Osteocyte (in vitro differentiated cells): ENCODE measurements at regions not wholly inside any gene's neighbourhood (a gene's known extent, or its start where the extent isn't known, plus 50 kb on each side); places are given as distances from the start of the nearest gene placed in this dataset.

Experiments
- DNase-seq: peaks from one replicate; pipeline ENCODE4 v3.0.0; 2021; ENCODE audit warnings: mixed read lengths; ENCODE audit not compliant: unreplicated experiment; ENCODE audit errors: extremely low spot score
- H3K27ac Mint-ChIP-seq: one replicate; pipeline ENCODE4 v1.8.0; 2021; ENCODE audit warnings: mild to moderate bottlenecking, mixed read lengths; ENCODE audit not compliant: unreplicated experiment
- H3K27me3 Mint-ChIP-seq: one replicate; pipeline ENCODE4 v1.8.0; 2021; ENCODE audit warnings: mixed read lengths; ENCODE audit not compliant: unreplicated experiment
- H3K36me3 Mint-ChIP-seq: one replicate; pipeline ENCODE4 v1.8.0; 2021; ENCODE audit warnings: mixed read lengths; ENCODE audit not compliant: unreplicated experiment
- H3K4me1 Mint-ChIP-seq: one replicate; pipeline ENCODE4 v1.8.0; 2021; ENCODE audit warnings: mixed read lengths; ENCODE audit not compliant: unreplicated experiment
- H3K4me3 Mint-ChIP-seq: one replicate; pipeline ENCODE4 v1.8.0; 2021; ENCODE audit warnings: mild to moderate bottlenecking, moderate library complexity, mixed read lengths; ENCODE audit not compliant: unreplicated experiment
- H3K9me3 Mint-ChIP-seq: one replicate; pipeline ENCODE4 v1.8.0; 2021; ENCODE audit warnings: mixed read lengths; ENCODE audit not compliant: unreplicated experiment
- CTCF ChIP-seq: fragments of 200-600 bp; sonication (generic); IDR thresholded peaks from 2 replicates; pipeline ENCODE4 v1.5.0; 2021; ENCODE audit warnings: antibody characterized with exemption, mild to moderate bottlenecking, moderate library complexity

GRCh38 chr21:35909456-35910223 lies 150.7 kb downstream of the SETD4 start:
- no peak for TF ChIP-seq CTCF
- Mint-ChIP-seq H3K4me1 (peaks cover 26% of the 10 kb centered on the region), H3K27me3 (no peaks in the 10 kb centered on the region), H3K36me3 (no peaks in the 10 kb centered on the region), H3K4me3 (no peak overlapping the region), H3K27ac (peak overlapping the region; percentile 83), H3K9me3 (peaks cover 10% of the 10 kb centered on the region)
- DNase-seq: no peak

- DNase-seq: no peak
- H3K4me1 Mint-ChIP-seq: peaks cover 26% of the 10 kb centered on the region
- H3K36me3 Mint-ChIP-seq: no peaks in the 10 kb centered on the region
- peaks cover 10% of the 10 kb centered on the region for H3K9me3 Mint-ChIP-seq
- peak overlapping the region; percentile 83 for H3K27ac Mint-ChIP-seq
- TF ChIP-seq CTCF: no peak
- H3K27me3 Mint-ChIP-seq: no peaks in the 10 kb centered on the region
- H3K4me3 Mint-ChIP-seq: no peak overlapping the region
Measured at GRCh38 chr21:35908311-35909078, 151.8 kb downstream of the SETD4 start.

GRCh38 chr21:35906586-35906985 lies 153.7 kb downstream of the SETD4 start:
- no peak overlapping the region for H3K27ac Mint-ChIP-seq
- no peak for TF ChIP-seq CTCF
- H3K36me3 Mint-ChIP-seq: no peaks in the 10 kb centered on the region
- H3K4me3 Mint-ChIP-seq: no peak overlapping the region
- peaks cover 10% of the 10 kb centered on the region for H3K9me3 Mint-ChIP-seq
- DNase-seq: no peak
- peaks cover 8% of the 10 kb centered on the region for H3K27me3 Mint-ChIP-seq
- H3K4me1 Mint-ChIP-seq: peaks cover 26% of the 10 kb centered on the region

- peaks cover 12% of the 10 kb centered on the region for H3K27me3 Mint-ChIP-seq
- DNase-seq: no peak
- no peak for TF ChIP-seq CTCF
- peaks cover 26% of the 10 kb centered on the region for H3K4me1 Mint-ChIP-seq
- no peak overlapping the region for H3K27ac Mint-ChIP-seq
- H3K36me3 Mint-ChIP-seq: no peaks in the 10 kb centered on the region
- H3K4me3 Mint-ChIP-seq: no peak overlapping the region
- peaks cover 10% of the 10 kb centered on the region for H3K9me3 Mint-ChIP-seq
Measured at GRCh38 chr21:35905963-35906345, 154.4 kb downstream of the SETD4 start.
